ENCODE measurements at regions not wholly inside any gene's neighbourhood (a gene's known extent, or its start where the extent isn't known, plus 50 kb on each side); places are given as distances from the start of the nearest gene placed in this dataset.
"Not testable (repeated sequence)": the region's sequence is repeated elsewhere in the genome, so short reads cannot be mapped to it uniquely, and the experiment has no call there.

DNA sequence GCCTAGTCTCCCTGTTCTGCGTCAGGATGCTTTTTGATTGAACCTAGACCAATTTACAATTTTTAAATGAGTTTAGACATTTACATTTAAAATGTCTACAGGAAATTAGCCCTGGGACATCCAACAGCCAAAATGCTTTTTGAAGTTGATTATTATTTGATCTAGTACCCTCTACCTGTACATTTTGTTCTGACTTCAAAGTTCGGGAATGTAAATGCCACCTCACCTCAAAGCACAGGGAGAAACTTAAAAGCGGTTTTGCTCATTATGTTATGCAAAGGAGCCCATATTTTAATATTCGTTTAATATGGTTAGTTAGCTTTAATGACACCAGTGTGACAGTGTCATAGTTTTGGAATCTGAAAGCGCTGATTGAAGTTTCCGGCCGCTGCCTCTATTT is 80.1 kb upstream of the FAM204A start:
- in situ Hi-C loops (cut with HindIII; ENCODE audit: extremely low pct_ligation_motif_present, low pct_unique_long_range_greater_than_20kb) = no loop called here

DNA sequence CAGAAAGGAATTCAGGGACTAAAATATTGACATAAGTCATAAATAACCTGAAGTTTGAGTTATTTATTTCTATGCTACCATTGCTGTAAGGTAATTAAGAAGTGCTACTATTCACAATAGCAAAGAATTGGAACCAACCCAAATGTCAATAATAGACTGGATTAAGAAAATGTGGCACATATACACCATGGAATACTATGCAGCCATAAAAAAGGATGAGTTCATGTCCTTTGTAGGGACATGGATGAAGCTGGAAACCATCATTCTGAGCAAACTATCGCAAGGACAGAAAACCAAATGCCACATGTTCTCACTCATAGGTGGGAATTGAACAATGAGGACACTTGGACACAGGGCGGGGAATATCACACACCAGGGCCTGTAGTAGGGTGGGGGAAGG is 77.9 kb upstream of the FAM204A start:
- CTCF ChIA-PET (ENCODE audit: low intra/inter-chr PET ratio, low total read pairs); DNase-seq (ENCODE audit: low spot score); ATAC-seq; POLR2A ChIA-PET; H3K79me2 ChIP-seq (ENCODE audit: insufficient read depth, low read length); H4K20me1 ChIP-seq (ENCODE audit: insufficient read depth, low read length); H3K4me1 ChIP-seq (ENCODE audit: insufficient read depth, low read length); H3K9me3 ChIP-seq (ENCODE audit: low read length); H2AFZ ChIP-seq (ENCODE audit: low read length); H3K27me3 ChIP-seq (ENCODE audit: control insufficient read depth in 1 of 2, insufficient read depth in 2 of 2, low read length in 2 of 2); BruUV-seq (replicated peaks); H3K9ac ChIP-seq (ENCODE audit: insufficient read depth, low read depth, low read length); FAIRE-seq; H3K4me3 ChIP-seq (replicated peaks in 1 of 3; ENCODE audit: insufficient read depth in 1 of 3, low read depth in 2 of 3, low read length in 3 of 3); in situ Hi-C loops (cut with HindIII; ENCODE audit: extremely low pct_ligation_motif_present, low pct_unique_long_range_greater_than_20kb); H3K4me2 ChIP-seq (ENCODE audit: low read depth, low read length); H3K27ac ChIP-seq (ENCODE audit: extremely low read length, insufficient read depth, low read length); H3K36me3 ChIP-seq (replicated peaks in 1 of 2; ENCODE audit: control insufficient read depth in 1 of 2, insufficient read depth in 2 of 2, low read length in 2 of 2): not testable (repeated sequence)
- 53% methylated on average over 2 of the region's 2 CpGs for WGBS (ENCODE audit: low lambda C conversion rate)
- intact Hi-C loops (cut with micrococcal nuclease; ENCODE audit: unreplicated experiment) = loop anchor here (5.0 to 10.0 kb wide), 2 partner anchors 175 to 923 kb away; no protein-coding TSS in a partner anchor

More for the DNA sequence above, 80.1 kb upstream of the FAM204A start:
- no peaks in the 10 kb centered on the region for H4K20me1 ChIP-seq (ENCODE audit: insufficient read depth, low read length)
- FAIRE-seq (no peak), ATAC-seq (no peak), DNase-seq (ENCODE audit: low spot score) (no peak)
- no TSS peak for BruUV-seq (replicated peaks)
- 45% methylated on average over 7 of the region's 7 CpGs for WGBS (ENCODE audit: low lambda C conversion rate)
- ChIA-PET CTCF (ENCODE audit: low intra/inter-chr PET ratio, low total read pairs) (no interaction called here), POLR2A (no interaction called here)
- H3K27me3 ChIP-seq (ENCODE audit: control insufficient read depth in 1 of 2, insufficient read depth in 2 of 2, low read length in 2 of 2) = peaks cover 0 to 5% of the 10 kb centered on the region in 2 experiments; a peak in 1 of 5 replicates
- H3K4me3 ChIP-seq (replicated peaks in 1 of 3; ENCODE audit: insufficient read depth in 1 of 3, low read depth in 2 of 3, low read length in 3 of 3) = no peak overlapping the region
- H3K79me2 ChIP-seq (ENCODE audit: insufficient read depth, low read length) = no peaks in the 10 kb centered on the region
- H3K9ac ChIP-seq (ENCODE audit: insufficient read depth, low read depth, low read length) = no peak overlapping the region
- no peak overlapping the region for H3K4me2 ChIP-seq (ENCODE audit: low read depth, low read length)
- intact Hi-C loops (cut with micrococcal nuclease; ENCODE audit: unreplicated experiment) = loop anchor here (2.0 to 10.0 kb wide), 3 partner anchors 113 to 925 kb away; no protein-coding TSS in a partner anchor
- TF ChIP-seq, protein P1, sequence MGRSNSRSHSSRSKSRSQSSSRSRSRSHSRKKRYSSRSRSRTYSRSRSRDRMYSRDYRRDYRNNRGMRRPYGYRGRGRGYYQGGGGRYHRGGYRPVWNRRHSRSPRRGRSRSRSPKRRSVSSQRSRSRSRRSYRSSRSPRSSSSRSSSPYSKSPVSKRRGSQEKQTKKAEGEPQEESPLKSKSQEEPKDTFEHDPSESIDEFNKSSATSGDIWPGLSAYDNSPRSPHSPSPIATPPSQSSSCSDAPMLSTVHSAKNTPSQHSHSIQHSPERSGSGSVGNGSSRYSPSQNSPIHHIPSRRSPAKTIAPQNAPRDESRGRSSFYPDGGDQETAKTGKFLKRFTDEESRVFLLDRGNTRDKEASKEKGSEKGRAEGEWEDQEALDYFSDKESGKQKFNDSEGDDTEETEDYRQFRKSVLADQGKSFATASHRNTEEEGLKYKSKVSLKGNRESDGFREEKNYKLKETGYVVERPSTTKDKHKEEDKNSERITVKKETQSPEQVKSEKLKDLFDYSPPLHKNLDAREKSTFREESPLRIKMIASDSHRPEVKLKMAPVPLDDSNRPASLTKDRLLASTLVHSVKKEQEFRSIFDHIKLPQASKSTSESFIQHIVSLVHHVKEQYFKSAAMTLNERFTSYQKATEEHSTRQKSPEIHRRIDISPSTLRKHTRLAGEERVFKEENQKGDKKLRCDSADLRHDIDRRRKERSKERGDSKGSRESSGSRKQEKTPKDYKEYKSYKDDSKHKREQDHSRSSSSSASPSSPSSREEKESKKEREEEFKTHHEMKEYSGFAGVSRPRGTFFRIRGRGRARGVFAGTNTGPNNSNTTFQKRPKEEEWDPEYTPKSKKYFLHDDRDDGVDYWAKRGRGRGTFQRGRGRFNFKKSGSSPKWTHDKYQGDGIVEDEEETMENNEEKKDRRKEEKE (IDR thresholded peaks at IDR 0.05) = no peak
- TF ChIP-seq RFX1 (IDR thresholded peaks at IDR 0.05) (no peak), ZNF775 (CRISPR knock-in tag; IDR thresholded peaks at IDR 0.05; ENCODE audit: borderline replicate concordance) (no peak), CENPT (CRISPR knock-in tag; IDR thresholded peaks at IDR 0.05; ENCODE audit: low read depth) (no peak), TRIM24 (CRISPR knock-in tag; IDR thresholded peaks at IDR 0.05) (no peak), ZKSCAN1 (IDR thresholded peaks at IDR 0.05; ENCODE audit: low read length) (no peak), CC2D1A (CRISPR knock-in tag; IDR thresholded peaks at IDR 0.05) (no peak)
- no peaks in the 10 kb centered on the region for H3K36me3 ChIP-seq (replicated peaks in 1 of 2; ENCODE audit: control insufficient read depth in 1 of 2, insufficient read depth in 2 of 2, low read length in 2 of 2)
- no peak overlapping the region for H2AFZ ChIP-seq (ENCODE audit: low read length)
- no peaks in the 10 kb centered on the region for H3K9me3 ChIP-seq (ENCODE audit: low read length)
- no peak overlapping the region for H3K27ac ChIP-seq (ENCODE audit: extremely low read length, insufficient read depth, low read length)
- H3K4me1 ChIP-seq (ENCODE audit: insufficient read depth, low read length) = no peaks in the 10 kb centered on the region
